ENCODE measurements at regions not wholly inside any gene's neighbourhood (a gene's known extent, or its start where the extent isn't known, plus 50 kb on each side); places are given as distances from the start of the nearest gene placed in this dataset.

DNA sequence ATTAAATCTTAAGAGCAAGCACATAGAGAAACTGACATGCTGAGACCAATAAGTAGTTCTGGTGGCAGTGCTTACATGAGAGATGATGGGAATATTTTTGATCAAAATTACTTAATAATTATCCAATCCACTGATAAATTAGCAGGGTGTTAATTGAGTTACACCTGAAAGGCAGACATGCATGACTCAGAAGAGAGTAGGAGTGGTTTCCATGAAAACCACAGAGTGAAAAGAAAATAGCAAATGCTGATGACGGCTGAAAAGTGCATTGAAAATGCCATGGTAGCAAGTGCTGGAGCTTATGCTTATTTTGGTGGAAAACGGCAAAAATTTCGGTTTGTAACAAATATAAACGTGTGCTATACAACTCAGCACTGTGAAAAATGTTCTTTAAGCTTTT is 267.8 kb upstream of the LRRN1 start:
- ChIA-PET POLR2A (no interaction called here), CTCF (no interaction called here)
- DNase-seq (ENCODE audit: extremely low spot score): no peak
- TF ChIP-seq LEF1 (IDR thresholded peaks at IDR 0.05; ENCODE audit: borderline replicate concordance) (no peak), SUZ12 (IDR thresholded peaks at IDR 0.05) (no peak), L3MBTL2 (conservative IDR thresholded peaks at IDR 0.05) (no peak), SP1 (IDR thresholded peaks at IDR 0.05) (no peak)

GRCh38 chr3:3519266-3519665 is 280.0 kb upstream of the LRRN1 start:
- CTCF ChIA-PET: no interaction called here
- POLR2A ChIA-PET: no interaction called here
- TF ChIP-seq CTBP1 (IDR thresholded peaks at IDR 0.05; ENCODE audit: borderline replicate concordance) (no peak), SUZ12 (IDR thresholded peaks at IDR 0.05) (no peak), NFRKB (IDR thresholded peaks at IDR 0.05) (no peak), ARNT (IDR thresholded peaks at IDR 0.05) (no peak), LEF1 (IDR thresholded peaks at IDR 0.05; ENCODE audit: borderline replicate concordance) (no peak), FOXM1 (IDR thresholded peaks at IDR 0.05; ENCODE audit: borderline replicate concordance) (no peak), TARDBP (IDR thresholded peaks at IDR 0.05) (no peak), ZNF384 (IDR thresholded peaks at IDR 0.05) (no peak), PKNOX1 (IDR thresholded peaks at IDR 0.05) (no peak), BHLHE40 (IDR thresholded peaks at IDR 0.05; ENCODE audit: borderline replicate concordance) (no peak), ELF4 (IDR thresholded peaks at IDR 0.05) (no peak), SP1 (IDR thresholded peaks at IDR 0.05) (no peak), FOXK2 (IDR thresholded peaks at IDR 0.05) (no peak), L3MBTL2 (conservative IDR thresholded peaks at IDR 0.05) (no peak), HDGF (IDR thresholded peaks at IDR 0.05; ENCODE audit: borderline replicate concordance) (no peak)
- DNase-seq (ENCODE audit: extremely low spot score): no peak

GRCh38 chr3:3516996-3517395 is 282.2 kb upstream of the LRRN1 start:
- ChIA-PET CTCF (no interaction called here), POLR2A (no interaction called here)
- no peak for TF ChIP-seq FOXA1 (IDR thresholded peaks at IDR 0.05)
- TF ChIP-seq ARNT (IDR thresholded peaks at IDR 0.05): no peak
- DNase-seq (ENCODE audit: extremely low spot score): no peak

GRCh38 chr3:3516384-3516783 is 282.8 kb upstream of the LRRN1 start:
- DNase-seq (ENCODE audit: extremely low spot score): no peak
- ChIA-PET POLR2A (no interaction called here), CTCF (no interaction called here)
- TF ChIP-seq ZNF384 (IDR thresholded peaks at IDR 0.05): no peak
- TF ChIP-seq PKNOX1 (IDR thresholded peaks at IDR 0.05): no peak
- no peak for TF ChIP-seq L3MBTL2 (conservative IDR thresholded peaks at IDR 0.05)
- no peak for TF ChIP-seq TARDBP (IDR thresholded peaks at IDR 0.05)
- no peak for TF ChIP-seq CTBP1 (IDR thresholded peaks at IDR 0.05; ENCODE audit: borderline replicate concordance)
- no peak for TF ChIP-seq FOXM1 (IDR thresholded peaks at IDR 0.05; ENCODE audit: borderline replicate concordance)
- TF ChIP-seq NFRKB (IDR thresholded peaks at IDR 0.05): no peak
- no peak for TF ChIP-seq LEF1 (IDR thresholded peaks at IDR 0.05; ENCODE audit: borderline replicate concordance)
- TF ChIP-seq BHLHE40 (IDR thresholded peaks at IDR 0.05; ENCODE audit: borderline replicate concordance): no peak
- TF ChIP-seq FOXA1 (IDR thresholded peaks at IDR 0.05): no peak
- TF ChIP-seq ARNT (IDR thresholded peaks at IDR 0.05): no peak
- TF ChIP-seq FOXK2 (IDR thresholded peaks at IDR 0.05): no peak
- TF ChIP-seq SP1 (IDR thresholded peaks at IDR 0.05): no peak
- no peak for TF ChIP-seq HDGF (IDR thresholded peaks at IDR 0.05; ENCODE audit: borderline replicate concordance)
- no peak for TF ChIP-seq ELF4 (IDR thresholded peaks at IDR 0.05)
- no peak for TF ChIP-seq SUZ12 (IDR thresholded peaks at IDR 0.05)

DNA sequence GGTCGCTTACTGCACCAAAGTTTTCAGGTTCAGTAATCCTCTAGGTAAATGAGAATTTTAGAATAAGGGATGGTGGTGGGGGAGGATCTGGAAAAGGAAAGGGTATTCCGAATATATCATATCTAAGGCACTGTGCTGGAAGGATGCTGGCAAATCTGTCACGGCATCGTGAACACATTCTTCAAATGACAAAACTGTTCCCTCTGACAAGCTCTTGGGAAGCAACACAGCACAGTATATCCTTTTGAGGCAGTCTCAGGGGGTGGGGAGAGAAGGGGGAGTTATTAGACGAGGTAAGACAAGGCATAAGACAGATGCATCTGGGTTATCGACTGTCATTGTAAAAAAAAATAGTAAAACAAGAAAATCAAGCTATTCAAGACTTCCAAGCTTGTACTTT is 289.6 kb upstream of the LRRN1 start:
- TF ChIP-seq NFRKB (IDR thresholded peaks at IDR 0.05) (no peak), BHLHE40 (IDR thresholded peaks at IDR 0.05; ENCODE audit: borderline replicate concordance) (no peak), FOXM1 (IDR thresholded peaks at IDR 0.05; ENCODE audit: borderline replicate concordance) (no peak), FOXK2 (IDR thresholded peaks at IDR 0.05) (no peak), L3MBTL2 (conservative IDR thresholded peaks at IDR 0.05) (no peak), TARDBP (IDR thresholded peaks at IDR 0.05) (no peak), ZNF384 (IDR thresholded peaks at IDR 0.05) (no peak), CTBP1 (IDR thresholded peaks at IDR 0.05; ENCODE audit: borderline replicate concordance) (no peak), HDGF (IDR thresholded peaks at IDR 0.05; ENCODE audit: borderline replicate concordance) (no peak), PKNOX1 (IDR thresholded peaks at IDR 0.05) (no peak), SP1 (IDR thresholded peaks at IDR 0.05) (no peak), ELF4 (IDR thresholded peaks at IDR 0.05) (no peak), ARNT (IDR thresholded peaks at IDR 0.05) (no peak)
- POLR2A ChIA-PET: no interaction called here
- DNase-seq (ENCODE audit: extremely low spot score): no peak
- CTCF ChIA-PET: no interaction called here

- TF ChIP-seq ZNF384 (IDR thresholded peaks at IDR 0.05) (no peak), ARNT (IDR thresholded peaks at IDR 0.05) (no peak), ELF4 (IDR thresholded peaks at IDR 0.05) (no peak), BHLHE40 (IDR thresholded peaks at IDR 0.05; ENCODE audit: borderline replicate concordance) (no peak), TARDBP (IDR thresholded peaks at IDR 0.05) (no peak), HDGF (IDR thresholded peaks at IDR 0.05; ENCODE audit: borderline replicate concordance) (no peak), L3MBTL2 (conservative IDR thresholded peaks at IDR 0.05) (no peak), SP1 (IDR thresholded peaks at IDR 0.05) (no peak), FOXM1 (IDR thresholded peaks at IDR 0.05; ENCODE audit: borderline replicate concordance) (no peak), SUZ12 (IDR thresholded peaks at IDR 0.05) (no peak), NFRKB (IDR thresholded peaks at IDR 0.05) (no peak), FOXA1 (IDR thresholded peaks at IDR 0.05) (no peak), FOXK2 (IDR thresholded peaks at IDR 0.05) (no peak), LEF1 (IDR thresholded peaks at IDR 0.05; ENCODE audit: borderline replicate concordance) (no peak), CTBP1 (IDR thresholded peaks at IDR 0.05; ENCODE audit: borderline replicate concordance) (no peak)
- ChIA-PET CTCF (no interaction called here), POLR2A (no interaction called here)
- no peak for DNase-seq (ENCODE audit: extremely low spot score)
Measured at GRCh38 chr3:3504686-3505085, 294.5 kb upstream of the LRRN1 start.
